Progenitor cell of endocrine pancreas (in vitro differentiated cells): ENCODE measurements at regions not wholly inside any gene's neighbourhood (a gene's known extent, or its start where the extent isn't known, plus 50 kb on each side); places are given as distances from the start of the nearest gene placed in this dataset.

Source experiments
- DNase-seq: peaks from one replicate; pipeline ENCODE4 v3.0.0; 2021; ENCODE audit warnings: low spot score; ENCODE audit not compliant: unreplicated experiment
- H3K27ac Mint-ChIP-seq: 2 replicates; pipeline ENCODE4 v1.8.0; 2021; ENCODE audit warnings: mild to moderate bottlenecking, moderate library complexity, mixed read lengths
- H3K27me3 Mint-ChIP-seq: 2 replicates; pipeline ENCODE4 v1.8.0; 2021; ENCODE audit warnings: mixed read lengths
- H3K36me3 Mint-ChIP-seq: 2 replicates; pipeline ENCODE4 v1.8.0; 2022; ENCODE audit warnings: mixed read lengths; ENCODE audit not compliant: insufficient read depth
- H3K4me1 Mint-ChIP-seq: 2 replicates; pipeline ENCODE4 v1.8.0; 2021; ENCODE audit warnings: low read depth, mixed read lengths
- H3K4me3 Mint-ChIP-seq: 2 replicates; pipeline ENCODE4 v1.8.0; 2021; ENCODE audit warnings: low read depth, mild to moderate bottlenecking, moderate library complexity, mixed read lengths
- H3K9me3 Mint-ChIP-seq: 2 replicates; pipeline ENCODE4 v1.8.0; 2021; ENCODE audit warnings: low read depth, mixed read lengths
- CTCF ChIP-seq: fragments of 200-600 bp; sonication (generic); IDR thresholded peaks from one replicate; pipeline ENCODE4 v1.5.0; 2021; ENCODE audit warnings: antibody characterized with exemption, mild to moderate bottlenecking; ENCODE audit not compliant: unreplicated experiment

GRCh38 chr9:82122731-82123130, 134.2 kb downstream of the SPATA31D1 start:
- no peaks in the 10 kb centered on the region for H3K27me3 Mint-ChIP-seq

GRCh38 chr9:82124090-82124489, 135.5 kb downstream of the SPATA31D1 start:
- Mint-ChIP-seq H3K4me1 (no peaks in the 10 kb centered on the region), H3K27ac (no peak overlapping the region), H3K36me3 (no peaks in the 10 kb centered on the region), H3K27me3 (no peaks in the 10 kb centered on the region), H3K9me3 (no peaks in the 10 kb centered on the region), H3K4me3 (no peak overlapping the region)
- no peak for DNase-seq
- TF ChIP-seq CTCF = no peak

More at GRCh38 chr9:82122731-82123130, 134.2 kb downstream of the SPATA31D1 start:
- no peaks in the 10 kb centered on the region for H3K4me1 Mint-ChIP-seq
- TF ChIP-seq CTCF = no peak
- DNase-seq = no peak
- H3K9me3 Mint-ChIP-seq = no peaks in the 10 kb centered on the region
- no peaks in the 10 kb centered on the region for H3K36me3 Mint-ChIP-seq
- H3K4me3 Mint-ChIP-seq = no peak overlapping the region
- no peak overlapping the region for H3K27ac Mint-ChIP-seq

GRCh38 chr9:82126256-82126655, 137.7 kb downstream of the SPATA31D1 start:
- Mint-ChIP-seq H3K4me1 (peaks cover 4% of the 10 kb centered on the region), H3K27ac (no peak overlapping the region), H3K36me3 (no peaks in the 10 kb centered on the region), H3K4me3 (no peak overlapping the region), H3K9me3 (no peaks in the 10 kb centered on the region), H3K27me3 (no peaks in the 10 kb centered on the region)
- DNase-seq = no peak
- no peak for TF ChIP-seq CTCF

- Mint-ChIP-seq H3K9me3 (no peaks in the 10 kb centered on the region), H3K4me3 (no peak overlapping the region), H3K27ac (no peak overlapping the region), H3K27me3 (no peaks in the 10 kb centered on the region), H3K36me3 (no peaks in the 10 kb centered on the region), H3K4me1 (peaks cover 8% of the 10 kb centered on the region)
- no peak for TF ChIP-seq CTCF
- DNase-seq = no peak
Observed at GRCh38 chr9:82127465-82127864, 138.9 kb downstream of the SPATA31D1 start.

- Mint-ChIP-seq H3K36me3 (no peaks in the 10 kb centered on the region), H3K4me3 (no peak overlapping the region), H3K27me3 (no peaks in the 10 kb centered on the region), H3K27ac (no peak overlapping the region), H3K4me1 (peaks cover 8% of the 10 kb centered on the region), H3K9me3 (no peaks in the 10 kb centered on the region)
- no peak for DNase-seq
- no peak for TF ChIP-seq CTCF
Observed at GRCh38 chr9:82128011-82128696, 139.6 kb downstream of the SPATA31D1 start.
